Osteoblast (primary cell): ENCODE measurements at regions not wholly inside any gene's neighbourhood (a gene's known extent, or its start where the extent isn't known, plus 50 kb on each side); places are given as distances from the start of the nearest gene placed in this dataset.

Source experiments
- DNase-seq: peaks from one replicate; pipeline ENCODE4 v3.0.0; 2011; ENCODE audit warnings: low spot score, mixed read lengths; ENCODE audit not compliant: insufficient read length; ENCODE audit errors: missing footprints
- H2AFZ ChIP-seq: 2 replicates; pipeline ENCODE4 v1.6.0; 2011; ENCODE audit warnings: mild to moderate bottlenecking, low read length
- H3K27ac ChIP-seq: 2 replicates; pipeline ENCODE4 v1.5.1; 2011; ENCODE audit warnings: mild to moderate bottlenecking, low read depth, low read length, moderate library complexity
- H3K27me3 ChIP-seq: 2 replicates; pipeline ENCODE4 v1.6.0; 2012; ENCODE audit warnings: mild to moderate bottlenecking, control low read depth, inconsistent platforms, low read length, moderate library complexity; ENCODE audit not compliant: insufficient read depth
- H3K36me3 ChIP-seq: 2 replicates; pipeline ENCODE4 v1.5.1; 2011; ENCODE audit warnings: mild to moderate bottlenecking, low read length, control low read depth, moderate library complexity; ENCODE audit not compliant: insufficient read depth
- H3K4me1 ChIP-seq: 2 replicates; pipeline ENCODE4 v1.5.1; 2011; ENCODE audit warnings: mild to moderate bottlenecking, low read length, control low read depth, moderate library complexity; ENCODE audit not compliant: insufficient read depth
- H3K4me2 ChIP-seq: 2 replicates; pipeline ENCODE4 v1.6.0; 2011; ENCODE audit warnings: mild to moderate bottlenecking, low read length; ENCODE audit not compliant: insufficient read depth
- H3K4me3 ChIP-seq: fragments of 200-600 bp; sonication (generic); 3 replicates; pipeline ENCODE4 v1.5.1; 2012; ENCODE audit warnings: mild to moderate bottlenecking, low read length, inconsistent platforms; ENCODE audit not compliant: insufficient read depth
- H3K79me2 ChIP-seq: 2 replicates; pipeline ENCODE4 v1.6.0; 2012; ENCODE audit warnings: mild to moderate bottlenecking, low read length, control low read depth, inconsistent platforms; ENCODE audit not compliant: insufficient read depth
- H3K9me3 ChIP-seq: 2 replicates; pipeline ENCODE4 v1.5.1; 2011; ENCODE audit warnings: low read depth, low read length, control low read depth
- H4K20me1 ChIP-seq: 2 replicates; pipeline ENCODE4 v1.6.0; 2012; ENCODE audit warnings: mild to moderate bottlenecking, low read length, control low read depth; ENCODE audit not compliant: insufficient read depth
- CTCF ChIP-seq: IDR thresholded peaks from 2 replicates; pipeline ENCODE4 v1.5.1; 2011; ENCODE audit warnings: mild to moderate bottlenecking, low read depth, low read length, moderate library complexity; ENCODE audit errors: extremely low read depth

- Histone ChIP-seq H3K79me2 (no peaks in the 10 kb centered on the region), H3K4me3 (no peak overlapping the region), H3K27ac (no peak overlapping the region), H3K9me3 (no peaks in the 10 kb centered on the region), H3K4me1 (no peaks in the 10 kb centered on the region), H4K20me1 (no peaks in the 10 kb centered on the region), H3K36me3 (no peaks in the 10 kb centered on the region), H3K4me2 (no peak overlapping the region), H3K27me3 (no peaks in the 10 kb centered on the region), H2AFZ (no peak overlapping the region)
- TF ChIP-seq CTCF, result no peak
- peak; percentile 49 for DNase-seq
Measured at GRCh38 chr22:48453171-48453570, 1374.5 kb downstream of the BRD1 start.

GRCh38 chr22:48452766-48453165, 1374.9 kb downstream of the BRD1 start:
- H3K27me3 ChIP-seq, result no peaks in the 10 kb centered on the region

DNA sequence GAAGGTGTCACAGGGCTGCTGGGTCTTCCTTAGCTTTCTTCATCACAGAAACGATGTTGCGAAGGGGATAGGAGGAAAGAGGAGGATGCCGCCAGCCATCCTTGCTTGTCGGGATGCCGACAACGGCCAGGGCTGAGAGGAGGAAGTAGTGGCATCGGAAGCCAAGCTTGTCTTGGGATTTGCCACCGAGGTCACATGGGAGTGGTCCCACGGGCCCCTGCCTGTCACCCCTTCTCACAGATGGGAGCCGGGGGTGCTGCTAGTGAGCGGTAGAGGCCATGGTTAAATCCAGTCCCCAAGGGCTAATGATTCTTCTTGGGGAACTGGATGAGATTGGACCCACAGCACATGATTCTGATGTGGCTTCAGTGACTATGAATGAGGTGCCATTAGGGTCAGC, 1375.8 kb downstream of the BRD1 start:
- DNase-seq, result peak; percentile 54
- no peak overlapping the region for H2AFZ ChIP-seq

More at GRCh38 chr22:48452766-48453165, 1374.9 kb downstream of the BRD1 start:
- TF ChIP-seq CTCF, result no peak
- Histone ChIP-seq H3K36me3 (no peaks in the 10 kb centered on the region), H3K4me2 (no peak overlapping the region), H3K9me3 (no peaks in the 10 kb centered on the region), H2AFZ (no peak overlapping the region), H3K4me1 (no peaks in the 10 kb centered on the region), H3K27ac (no peak overlapping the region), H3K79me2 (no peaks in the 10 kb centered on the region), H3K4me3 (no peak overlapping the region), H4K20me1 (no peaks in the 10 kb centered on the region)
- DNase-seq, result no peak

DNA sequence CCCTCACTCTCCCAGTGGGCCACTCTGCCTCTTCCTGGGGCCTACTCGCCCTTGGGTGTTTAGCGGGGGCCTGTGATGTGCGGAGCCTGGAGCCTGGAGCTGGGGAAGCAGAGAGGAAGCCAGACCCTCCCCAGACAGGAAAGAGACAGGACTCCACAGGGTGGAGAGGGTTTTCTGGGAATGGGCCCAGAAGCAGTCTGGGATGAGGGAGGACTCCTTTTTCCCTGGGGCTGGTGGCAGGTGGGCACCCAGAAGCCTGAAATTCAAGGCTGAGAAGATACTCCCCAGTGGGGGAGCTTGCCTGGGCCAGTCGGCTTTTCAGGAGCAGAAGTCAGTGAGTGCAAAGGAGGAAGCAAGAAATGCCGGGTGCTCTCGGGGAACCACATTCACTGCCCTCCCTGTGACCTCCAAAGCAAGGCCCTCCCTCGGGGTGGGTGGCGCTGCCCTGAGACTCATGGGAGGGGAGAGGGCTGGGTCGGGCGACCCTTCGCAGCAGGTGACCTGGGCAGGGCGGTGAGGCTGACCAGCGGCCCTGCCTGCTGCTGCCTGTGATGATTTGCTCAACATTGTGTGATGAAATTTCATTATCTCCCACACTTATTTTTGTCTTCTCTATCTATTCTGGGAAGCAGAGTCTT, 1377.4 kb downstream of the BRD1 start:
- Histone ChIP-seq H4K20me1 (no peaks in the 10 kb centered on the region), H3K9me3 (no peaks in the 10 kb centered on the region)
- TF ChIP-seq CTCF, result no peak

More for the DNA sequence above, 1375.8 kb downstream of the BRD1 start:
- Histone ChIP-seq H3K4me2 (no peak overlapping the region), H3K4me1 (peaks cover under 1% of the 10 kb centered on the region), H3K27ac (no peak overlapping the region), H3K79me2 (no peaks in the 10 kb centered on the region), H3K9me3 (no peaks in the 10 kb centered on the region), H3K36me3 (no peaks in the 10 kb centered on the region), H3K27me3 (no peaks in the 10 kb centered on the region), H3K4me3 (no peak overlapping the region), H4K20me1 (no peaks in the 10 kb centered on the region)
- TF ChIP-seq CTCF, result no peak

More for the DNA sequence above, 1377.4 kb downstream of the BRD1 start:
- Histone ChIP-seq H3K79me2 (no peaks in the 10 kb centered on the region), H2AFZ (no peak overlapping the region), H3K36me3 (no peaks in the 10 kb centered on the region), H3K4me3 (no peak overlapping the region), H3K4me2 (no peak overlapping the region), H3K27ac (no peak overlapping the region), H3K27me3 (no peaks in the 10 kb centered on the region), H3K4me1 (peaks cover 5% of the 10 kb centered on the region)
- peak; percentile 39 for DNase-seq
